ENCODE measurements at regions not wholly inside any gene's neighbourhood (a gene's known extent, or its start where the extent isn't known, plus 50 kb on each side); places are given as distances from the start of the nearest gene placed in this dataset.

DNA sequence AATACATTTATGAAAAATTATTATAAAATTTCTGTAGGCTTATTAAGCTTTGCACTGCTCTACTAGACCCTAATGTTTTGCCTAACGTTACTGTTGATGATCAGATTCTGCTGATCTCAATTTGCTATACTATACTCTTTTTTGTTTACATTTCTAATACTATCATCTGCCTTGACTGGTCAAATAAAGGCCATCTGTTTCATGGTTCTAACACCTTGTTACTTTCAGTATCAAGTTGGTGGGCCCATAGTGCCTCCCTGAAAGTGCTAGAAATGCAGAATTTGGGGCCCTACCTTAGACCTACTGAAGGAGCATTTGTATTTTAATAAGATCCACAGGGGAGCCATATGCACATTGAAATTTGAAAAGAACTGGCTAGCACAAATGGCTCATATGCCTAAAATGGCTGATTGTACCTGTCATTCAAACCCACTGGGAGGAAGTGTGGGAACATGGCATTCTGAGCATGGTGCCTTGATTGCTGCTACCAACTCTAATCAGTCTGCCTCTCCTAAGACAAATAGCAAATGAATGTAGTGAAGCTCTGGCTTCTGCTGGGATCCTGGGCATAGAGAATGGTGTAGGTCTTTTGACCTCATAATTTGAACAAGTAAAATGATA, 199.1 kb upstream of the BTBD3 start:
- TF ChIP-seq, protein P1, sequence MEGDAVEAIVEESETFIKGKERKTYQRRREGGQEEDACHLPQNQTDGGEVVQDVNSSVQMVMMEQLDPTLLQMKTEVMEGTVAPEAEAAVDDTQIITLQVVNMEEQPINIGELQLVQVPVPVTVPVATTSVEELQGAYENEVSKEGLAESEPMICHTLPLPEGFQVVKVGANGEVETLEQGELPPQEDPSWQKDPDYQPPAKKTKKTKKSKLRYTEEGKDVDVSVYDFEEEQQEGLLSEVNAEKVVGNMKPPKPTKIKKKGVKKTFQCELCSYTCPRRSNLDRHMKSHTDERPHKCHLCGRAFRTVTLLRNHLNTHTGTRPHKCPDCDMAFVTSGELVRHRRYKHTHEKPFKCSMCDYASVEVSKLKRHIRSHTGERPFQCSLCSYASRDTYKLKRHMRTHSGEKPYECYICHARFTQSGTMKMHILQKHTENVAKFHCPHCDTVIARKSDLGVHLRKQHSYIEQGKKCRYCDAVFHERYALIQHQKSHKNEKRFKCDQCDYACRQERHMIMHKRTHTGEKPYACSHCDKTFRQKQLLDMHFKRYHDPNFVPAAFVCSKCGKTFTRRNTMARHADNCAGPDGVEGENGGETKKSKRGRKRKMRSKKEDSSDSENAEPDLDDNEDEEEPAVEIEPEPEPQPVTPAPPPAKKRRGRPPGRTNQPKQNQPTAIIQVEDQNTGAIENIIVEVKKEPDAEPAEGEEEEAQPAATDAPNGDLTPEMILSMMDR (IDR thresholded peaks at IDR 0.05) = no peak
- TF ChIP-seq POLR2A (IDR thresholded peaks at IDR 0.05) = no peak
- ATAC-seq = no peak

GRCh38 chr20:11719153-11719552, 198.5 kb upstream of the BTBD3 start:
- Histone ChIP-seq H3K27ac (no peak overlapping the region), H3K9me3 (no peaks in the 10 kb centered on the region), H3K27me3 (no peaks in the 10 kb centered on the region), H3K4me1 (no peaks in the 10 kb centered on the region), H3K4me3 (no peak overlapping the region), H3K36me3 (no peaks in the 10 kb centered on the region)
- ATAC-seq (no peak), DNase-seq (no peak)
- intact Hi-C loops (cut with DNase I) = no loop called here
- WGBS, 4 donors = 25 to 58% (median 54%) methylated on average over 4 of the region's 4 CpGs
- no peak for TF ChIP-seq POLR2A (IDR thresholded peaks at IDR 0.05)
- TF ChIP-seq, protein P1 (IDR thresholded peaks at IDR 0.05) = no peak

More for the DNA sequence above, 199.1 kb upstream of the BTBD3 start:
- Histone ChIP-seq H3K9me3 (no peaks in the 10 kb centered on the region), H3K36me3 (no peaks in the 10 kb centered on the region), H3K27ac (no peak overlapping the region), H3K4me1 (no peaks in the 10 kb centered on the region), H3K4me3 (no peak overlapping the region), H3K27me3 (no peaks in the 10 kb centered on the region)
- no peak for DNase-seq
- 83 to 93% (median 91%) methylated on average over 1 of the region's 1 CpG for WGBS, 4 donors
- intact Hi-C loops (cut with DNase I) = no loop called here

DNA sequence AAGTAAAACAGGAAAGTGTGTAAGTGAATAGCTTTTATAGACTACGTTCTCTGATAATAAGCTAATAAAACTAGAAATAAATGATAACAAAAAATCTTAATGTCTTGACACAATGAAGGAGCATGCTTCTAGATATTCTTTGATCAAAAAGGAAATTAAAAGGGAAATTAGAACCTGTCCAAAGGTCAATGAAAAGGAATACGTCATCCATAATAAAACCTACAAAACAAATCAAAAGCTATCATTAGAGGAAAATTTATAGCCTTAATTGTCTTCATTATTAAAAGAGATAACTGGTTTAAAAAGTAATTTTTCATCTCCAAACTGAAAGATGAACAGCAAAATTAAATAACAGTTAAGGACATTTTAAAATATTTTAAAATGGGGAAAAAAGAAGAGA, 196.3 kb upstream of the BTBD3 start:
- TF ChIP-seq, protein P1 (IDR thresholded peaks at IDR 0.05) = no peak
- no peak for TF ChIP-seq POLR2A (IDR thresholded peaks at IDR 0.05)
- H3K27ac ChIP-seq = no peak overlapping the region
- DNase-seq = no peak
- H3K9me3 ChIP-seq = no peaks in the 10 kb centered on the region
- 82 to 93% (median 91%) methylated on average over 2 of the region's 2 CpGs for WGBS, 4 donors
- H3K4me3 ChIP-seq = no peak overlapping the region
- H3K36me3 ChIP-seq = no peaks in the 10 kb centered on the region
- H3K4me1 ChIP-seq = no peaks in the 10 kb centered on the region
- intact Hi-C loops (cut with DNase I) = no loop called here
- ATAC-seq = no peak
- no peaks in the 10 kb centered on the region for H3K27me3 ChIP-seq

- 50 to 57% (median 56%) methylated on average over 3 of the region's 3 CpGs for WGBS, 4 donors
- Histone ChIP-seq H3K27ac (no peak overlapping the region), H3K36me3 (no peaks in the 10 kb centered on the region), H3K4me3 (no peak overlapping the region), H3K27me3 (no peaks in the 10 kb centered on the region), H3K9me3 (no peaks in the 10 kb centered on the region), H3K4me1 (no peaks in the 10 kb centered on the region)
- no peak for TF ChIP-seq POLR2A (IDR thresholded peaks at IDR 0.05)
- TF ChIP-seq, protein P1 (IDR thresholded peaks at IDR 0.05) = no peak
- DNase-seq (no peak), ATAC-seq (no peak)
- intact Hi-C loops (cut with DNase I) = no loop called here
Measured at GRCh38 chr20:11724097-11724496, 193.6 kb upstream of the BTBD3 start.
